Right cardiac atrium (tissue), 5 donors: ENCODE measurements at regions not wholly inside any gene's neighbourhood (a gene's known extent, or its start where the extent isn't known, plus 50 kb on each side); places are given as distances from the start of the nearest gene placed in this dataset.

ENCODE experiments used
- ATAC-seq, 2 donors: fragments of 200-7000 bp; cut with Tn5 transposase; one replicate each; pipeline versions ENCODE4 v1.8.0 to v1.9.1; 2020; ENCODE audit warnings: moderate library complexity in 2 of 2, mild to moderate bottlenecking in 1 of 2
- DNase-seq, 3 donors: peaks; one replicate each; pipeline ENCODE4 v3.0.0-alpha.2; 2020
- H3K27ac ChIP-seq: one replicate; pipeline ENCODE4 v1.5.1; 2013; ENCODE audit warnings: mild to moderate bottlenecking, low read length, control low read depth, moderate library complexity
- H3K27me3 ChIP-seq: one replicate; pipeline ENCODE4 v1.6.1; 2013; ENCODE audit not compliant: control insufficient read depth, insufficient read depth
- H3K4me1 ChIP-seq: one replicate; pipeline ENCODE4 v1.6.1; 2013; ENCODE audit warnings: low read length; ENCODE audit not compliant: control insufficient read depth, insufficient read depth
- H3K4me3 ChIP-seq: one replicate; pipeline ENCODE4 v1.5.1; 2013; ENCODE audit warnings: low read length, control low read depth
- H3K9me3 ChIP-seq: one replicate; pipeline ENCODE4 v1.6.1; 2013; ENCODE audit warnings: low read length; ENCODE audit not compliant: control insufficient read depth
- WGBS: extraction: QIAGEN DNeasy Blood & Tissue Kit; methylation state at CpG from one replicate; pipeline ENCODE4 v1.1.7; 2013; 5-methylcytosine and 5-hydroxymethylcytosine counted together
- intact Hi-C, 4 donors: fragments of 100-400 bp; cut with DNase I; formaldehyde crosslinking; loops; one replicate each; pipeline versions ENCODE4 v1.11.0 to v1.14.0; 2022 to 2023
- donor health status: healthy with polysubstance abuse.
- donor health status: DM: no; HTN: yes; CAD: no.
- donor health status: DM: no; HTN: no; CAD: no.
- donor health status: DM: no; HTN: yes; CAD: no; lungs with severe emphysema.
- donor health status: DM: yes; HTN: yes; CAD: no.

DNA sequence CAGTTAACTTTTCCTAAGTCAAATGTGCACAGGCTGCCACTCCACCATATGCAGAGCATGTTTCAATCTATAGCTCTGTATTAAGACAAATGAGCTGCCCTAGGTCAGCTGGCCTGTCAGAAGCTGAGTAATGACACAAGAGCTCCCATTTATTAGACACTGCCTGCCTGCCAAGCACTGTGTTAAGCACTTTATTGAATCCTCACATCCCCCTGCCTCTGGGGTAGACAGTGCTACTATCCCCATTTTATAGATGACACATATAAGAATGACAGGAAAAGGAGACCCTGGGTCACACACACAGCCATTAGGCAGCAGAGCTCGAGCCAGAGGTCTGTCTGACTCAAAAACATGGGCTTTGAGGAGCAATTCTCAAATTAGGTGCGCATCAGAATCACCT lies 179.8 kb upstream of the PDE1C start:
- ATAC-seq (no peak), DNase-seq (no peak)
- Histone ChIP-seq H3K27me3 (no peaks in the 10 kb centered on the region), H3K4me1 (peaks cover 8% of the 10 kb centered on the region), H3K27ac (no peak overlapping the region), H3K4me3 (no peak overlapping the region), H3K9me3 (no peaks in the 10 kb centered on the region)
- intact Hi-C loops, result no loop called here
- WGBS, result 64% methylated on average over 2 of the region's 2 CpGs

DNA sequence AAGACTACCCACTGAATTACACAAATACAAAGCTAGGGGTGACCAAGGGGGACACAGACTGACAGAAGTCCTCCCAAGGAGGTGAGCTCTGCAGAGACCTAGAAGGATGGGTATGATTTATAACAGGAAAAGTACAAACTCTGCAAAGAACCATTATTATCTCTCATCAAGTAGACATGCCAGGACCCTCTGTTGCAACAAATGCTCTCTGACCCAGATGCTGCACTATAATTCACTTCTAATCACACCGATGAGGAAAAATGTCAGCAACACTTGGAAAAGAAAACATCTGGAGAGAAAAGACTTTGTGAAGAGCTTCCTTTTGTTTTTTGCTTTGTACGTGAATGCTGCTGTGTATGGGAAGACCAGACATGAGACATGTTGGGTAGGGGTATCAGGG lies 178.3 kb upstream of the PDE1C start:
- no peaks in the 10 kb centered on the region for H3K9me3 ChIP-seq
- ATAC-seq, result peak; percentile 51 to 67

DNA sequence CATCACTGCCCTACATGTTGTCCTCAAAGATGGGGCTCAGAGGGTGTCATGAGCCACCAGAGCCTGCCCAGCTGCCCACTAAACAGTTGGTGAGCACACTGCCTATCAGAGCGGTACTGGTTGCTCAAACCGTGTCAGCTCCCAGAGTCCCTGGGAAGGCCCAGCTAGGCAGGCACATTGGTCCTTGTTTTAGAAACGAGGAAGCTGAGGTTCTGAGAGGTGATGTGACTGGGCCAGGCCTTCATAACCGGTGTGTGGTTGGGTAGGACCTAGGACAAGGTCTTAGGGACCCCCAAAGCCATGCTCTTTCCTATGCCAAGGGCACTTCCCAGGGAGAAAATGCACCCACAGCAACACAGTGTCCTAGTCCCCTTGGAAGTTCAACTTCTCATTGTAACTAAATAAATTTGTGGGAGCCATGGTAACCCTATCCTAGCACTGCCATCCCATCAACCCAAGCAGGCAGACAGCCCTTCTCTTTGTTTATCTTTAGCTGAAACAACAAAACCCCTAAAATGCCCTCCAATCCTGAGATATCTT lies 174.7 kb upstream of the PDE1C start:
- H3K4me1 ChIP-seq, result peaks cover 4% of the 10 kb centered on the region
- H3K4me3 ChIP-seq, result no peak overlapping the region
- H3K27ac ChIP-seq, result no peak overlapping the region
- no peaks in the 10 kb centered on the region for H3K27me3 ChIP-seq
- intact Hi-C loops, result no loop called here
- DNase-seq (no peak), ATAC-seq (no peak)
- WGBS, result 74% methylated on average over 4 of the region's 4 CpGs
- H3K9me3 ChIP-seq, result no peaks in the 10 kb centered on the region

More for the DNA sequence above, 178.3 kb upstream of the PDE1C start:
- Histone ChIP-seq H3K27me3 (no peaks in the 10 kb centered on the region), H3K27ac (no peak overlapping the region), H3K4me3 (no peak overlapping the region), H3K4me1 (peaks cover 4% of the 10 kb centered on the region)
- 28% methylated on average over 2 of the region's 2 CpGs for WGBS
- no peak for DNase-seq
- intact Hi-C loops, result no loop called here

DNA sequence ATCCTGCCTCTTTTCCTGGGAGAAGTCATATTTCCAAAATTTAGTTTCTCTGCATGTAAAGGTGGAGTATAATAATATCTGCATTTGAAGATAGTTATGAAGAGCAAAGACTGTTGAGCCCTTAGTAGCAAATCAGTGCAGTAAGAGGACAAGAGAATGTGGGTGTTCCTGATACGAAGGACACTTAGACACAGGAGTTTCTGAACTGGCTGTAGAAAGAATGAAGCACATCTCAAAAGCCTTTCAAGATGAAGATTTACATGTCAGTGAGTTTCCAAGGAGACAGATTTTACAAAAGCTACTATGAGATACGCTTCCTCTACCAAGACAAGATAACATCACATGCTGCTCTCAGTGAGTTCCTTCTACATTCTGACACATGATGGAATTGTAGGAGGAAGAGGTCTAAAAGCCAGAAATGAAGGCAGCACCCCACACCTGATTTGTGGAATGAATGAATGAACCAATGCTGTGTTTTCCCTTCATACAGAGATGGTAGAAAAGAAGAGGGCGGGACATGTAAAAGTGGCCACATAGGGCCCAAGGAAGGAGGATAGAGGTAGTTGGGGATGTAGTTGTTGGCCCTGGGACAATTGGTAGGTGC lies 173.6 kb upstream of the PDE1C start:
- H3K27ac ChIP-seq, result no peak overlapping the region
- H3K4me3 ChIP-seq, result no peak overlapping the region
- peaks cover 3% of the 10 kb centered on the region for H3K4me1 ChIP-seq
- H3K9me3 ChIP-seq, result no peaks in the 10 kb centered on the region
- intact Hi-C loops, result no loop called here
- no peaks in the 10 kb centered on the region for H3K27me3 ChIP-seq
- ATAC-seq (no peak), DNase-seq (no peak)
- 87% methylated on average over 3 of the region's 3 CpGs for WGBS

DNA sequence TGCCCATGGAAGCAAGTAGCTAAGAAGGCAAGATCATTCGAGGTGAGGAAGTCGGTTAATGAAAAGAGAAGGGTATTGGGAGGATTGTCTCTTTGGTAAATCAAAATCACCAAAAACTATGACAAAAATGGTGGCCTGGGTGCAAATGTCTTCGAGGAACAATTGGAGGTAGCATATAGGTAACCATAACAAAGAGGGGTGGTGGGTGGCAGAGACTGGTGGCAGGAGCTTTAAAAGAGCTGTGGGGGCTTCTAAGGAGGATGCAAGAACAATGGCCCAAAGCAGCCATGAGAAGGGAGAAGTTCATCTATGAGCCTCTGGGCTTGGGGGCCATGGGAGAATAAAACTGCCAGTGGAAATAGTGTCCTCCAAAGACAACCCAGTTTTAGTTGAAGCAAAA lies 172.2 kb upstream of the PDE1C start:
- no peaks in the 10 kb centered on the region for H3K9me3 ChIP-seq
- no peaks in the 10 kb centered on the region for H3K27me3 ChIP-seq
- intact Hi-C loops, result no loop called here
- WGBS, result 54% methylated on average over 3 of the region's 3 CpGs
- H3K4me3 ChIP-seq, result no peak overlapping the region
- DNase-seq (no peak), ATAC-seq (no peak)
- H3K27ac ChIP-seq, result no peak overlapping the region
- H3K4me1 ChIP-seq, result peaks cover 3% of the 10 kb centered on the region

DNA sequence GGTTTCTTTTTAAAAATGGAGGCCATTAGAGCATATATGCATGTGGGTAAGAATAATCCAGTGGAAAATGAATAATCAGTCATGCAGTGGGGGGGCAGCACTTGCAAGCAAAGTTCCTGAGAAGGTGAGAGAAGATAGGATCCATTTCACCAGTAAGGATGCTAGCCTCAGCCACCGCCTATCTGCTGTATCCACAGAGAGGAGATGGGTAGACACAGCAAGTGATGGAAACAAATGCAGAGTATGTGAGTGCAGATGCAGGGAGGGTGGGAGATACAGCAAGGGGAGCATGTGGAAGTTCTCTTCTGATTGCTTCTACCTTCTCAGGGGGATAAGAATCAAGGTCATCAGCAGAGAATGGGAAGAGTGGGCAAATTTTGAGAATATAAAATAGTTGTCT lies 171.4 kb upstream of the PDE1C start:
- peaks cover 3% of the 10 kb centered on the region for H3K4me1 ChIP-seq
- WGBS, result 98% methylated on average over 1 of the region's 1 CpG
- no peak for ATAC-seq
- H3K4me3 ChIP-seq, result no peak overlapping the region
- no peak overlapping the region for H3K27ac ChIP-seq
- DNase-seq, result no peak
- intact Hi-C loops, result no loop called here
- no peaks in the 10 kb centered on the region for H3K9me3 ChIP-seq
- H3K27me3 ChIP-seq, result no peaks in the 10 kb centered on the region

DNA sequence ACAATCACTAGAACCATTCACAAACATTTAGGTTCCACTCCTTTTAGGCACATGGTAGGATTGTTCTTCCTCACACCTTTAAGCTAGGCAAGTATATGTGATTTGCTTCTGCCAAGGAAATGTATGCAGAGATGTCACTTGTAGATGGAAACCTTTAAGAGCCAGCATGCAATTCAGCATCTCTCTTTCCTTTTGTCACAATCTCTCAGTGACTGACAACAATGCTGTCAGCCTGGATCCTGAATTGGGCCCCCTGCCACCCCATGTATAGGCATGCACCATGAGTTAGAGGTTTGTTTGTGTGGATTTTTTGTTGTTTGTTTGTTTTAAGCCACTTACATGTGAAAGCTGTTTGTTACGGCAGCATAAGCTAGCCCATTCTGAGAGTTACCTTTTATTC lies 169.6 kb upstream of the PDE1C start:
- DNase-seq, result no peak
- no peaks in the 10 kb centered on the region for H3K9me3 ChIP-seq
- peaks cover 3% of the 10 kb centered on the region for H3K4me1 ChIP-seq
- ATAC-seq, result no peak
- WGBS, result 92% methylated on average over 1 of the region's 1 CpG
- no peak overlapping the region for H3K27ac ChIP-seq
- intact Hi-C loops, result no loop called here
- H3K27me3 ChIP-seq, result no peaks in the 10 kb centered on the region
- no peak overlapping the region for H3K4me3 ChIP-seq

DNA sequence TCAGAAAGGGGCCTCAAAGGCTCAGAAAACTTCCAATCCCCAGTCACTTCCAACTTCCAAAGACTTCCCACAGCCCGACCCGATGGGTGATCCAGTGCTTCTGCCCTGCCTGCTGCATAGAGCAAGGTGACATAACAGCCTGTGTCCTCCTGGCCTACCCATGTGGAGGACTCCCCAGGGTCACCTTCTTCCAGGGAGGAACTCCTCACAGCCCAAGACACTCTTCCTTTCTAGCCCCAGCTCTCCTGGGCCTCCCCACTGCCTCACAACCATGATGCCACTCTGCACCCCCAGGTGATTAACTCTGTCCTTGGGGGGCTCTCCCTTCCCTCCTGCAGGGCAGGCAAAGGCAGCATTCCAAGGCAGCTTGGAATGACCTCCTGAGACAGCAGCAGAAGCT lies 158.4 kb upstream of the PDE1C start:
- WGBS, result 89% methylated on average over 2 of the region's 2 CpGs
- intact Hi-C loops, result no loop called here
- Histone ChIP-seq H3K9me3 (peaks cover 3% of the 10 kb centered on the region), H3K4me3 (no peak overlapping the region), H3K4me1 (no peaks in the 10 kb centered on the region), H3K27me3 (no peaks in the 10 kb centered on the region), H3K27ac (no peak overlapping the region)
- ATAC-seq (no peak), DNase-seq (no peak)

DNA sequence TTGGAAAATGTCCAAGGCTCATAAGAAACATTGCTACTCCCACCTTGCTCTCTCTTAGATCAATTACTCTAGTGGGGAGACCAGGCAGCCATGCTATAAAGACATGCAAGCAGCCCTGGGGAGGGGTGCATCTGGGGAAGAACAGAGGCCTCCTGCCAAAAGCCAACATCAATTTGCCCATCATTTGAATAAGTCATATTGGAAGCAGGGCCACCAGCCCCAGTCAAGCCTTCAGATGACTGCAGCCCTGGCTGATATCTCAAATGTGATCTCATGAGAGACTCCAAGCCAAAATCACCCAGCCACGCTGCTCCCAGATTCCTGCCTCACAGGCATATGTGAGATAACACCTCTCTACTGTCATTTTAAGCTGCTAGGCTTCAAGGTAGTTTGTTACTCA lies 157.5 kb upstream of the PDE1C start:
- WGBS, result 62% methylated on average over 1 of the region's 1 CpG
- DNase-seq (no peak), ATAC-seq (no peak)
- Histone ChIP-seq H3K4me3 (no peak overlapping the region), H3K4me1 (no peaks in the 10 kb centered on the region), H3K27ac (no peak overlapping the region), H3K27me3 (no peaks in the 10 kb centered on the region), H3K9me3 (peaks cover 3% of the 10 kb centered on the region)
- intact Hi-C loops, result no loop called here

DNA sequence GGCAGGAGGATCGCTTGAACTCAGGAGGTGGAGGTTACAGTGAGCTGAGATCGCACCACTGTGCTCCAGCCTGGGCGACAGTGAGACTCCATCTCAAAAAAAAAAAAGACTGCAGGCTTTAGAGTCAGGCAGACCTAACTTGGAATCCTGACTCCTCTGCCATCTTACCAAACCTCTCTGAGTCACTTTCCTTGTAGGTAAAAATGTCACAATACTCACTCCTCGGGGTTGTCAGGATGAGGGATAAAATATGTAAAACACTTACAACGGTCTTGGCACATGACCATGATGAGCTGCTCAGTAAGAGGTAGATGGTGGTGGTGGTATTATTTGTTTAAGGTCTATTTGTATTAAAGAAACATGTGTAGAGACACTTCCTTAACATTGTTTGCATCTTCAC lies 154.1 kb upstream of the PDE1C start:
- H3K27ac ChIP-seq, result no peak overlapping the region
- intact Hi-C loops, result no loop called here
- ATAC-seq, result no peak
- no peaks in the 10 kb centered on the region for H3K4me1 ChIP-seq
- H3K4me3 ChIP-seq, result no peak overlapping the region
- peaks cover 3% of the 10 kb centered on the region for H3K9me3 ChIP-seq
- DNase-seq, result no peak
- no peaks in the 10 kb centered on the region for H3K27me3 ChIP-seq
- WGBS, result 83% methylated on average over 5 of the region's 5 CpGs

DNA sequence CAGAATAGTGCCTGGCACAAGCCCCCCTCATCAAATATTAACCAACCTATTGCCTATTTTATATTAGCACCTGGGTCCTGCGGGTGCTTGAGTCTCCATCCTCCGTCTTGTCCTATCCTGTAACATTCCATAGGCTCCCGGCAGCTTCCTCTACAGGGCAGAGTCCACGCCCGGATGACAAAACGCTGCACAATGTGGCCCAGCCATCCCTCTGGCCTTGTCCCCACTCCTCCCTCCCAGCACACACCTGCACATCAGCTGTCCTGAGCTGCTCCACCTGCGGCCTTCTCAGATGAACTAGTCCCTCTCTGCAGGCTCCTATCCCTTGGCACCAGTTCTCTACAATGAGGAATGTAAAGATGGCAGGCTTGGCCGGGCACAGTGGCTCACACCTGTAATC lies 153.5 kb upstream of the PDE1C start:
- no peaks in the 10 kb centered on the region for H3K27me3 ChIP-seq
- H3K4me1 ChIP-seq, result no peaks in the 10 kb centered on the region
- H3K9me3 ChIP-seq, result peaks cover 3% of the 10 kb centered on the region
- 86% methylated on average over 8 of the region's 8 CpGs for WGBS
- no peak overlapping the region for H3K27ac ChIP-seq
- H3K4me3 ChIP-seq, result no peak overlapping the region
- DNase-seq (no peak), ATAC-seq (no peak)
- intact Hi-C loops, result no loop called here

DNA sequence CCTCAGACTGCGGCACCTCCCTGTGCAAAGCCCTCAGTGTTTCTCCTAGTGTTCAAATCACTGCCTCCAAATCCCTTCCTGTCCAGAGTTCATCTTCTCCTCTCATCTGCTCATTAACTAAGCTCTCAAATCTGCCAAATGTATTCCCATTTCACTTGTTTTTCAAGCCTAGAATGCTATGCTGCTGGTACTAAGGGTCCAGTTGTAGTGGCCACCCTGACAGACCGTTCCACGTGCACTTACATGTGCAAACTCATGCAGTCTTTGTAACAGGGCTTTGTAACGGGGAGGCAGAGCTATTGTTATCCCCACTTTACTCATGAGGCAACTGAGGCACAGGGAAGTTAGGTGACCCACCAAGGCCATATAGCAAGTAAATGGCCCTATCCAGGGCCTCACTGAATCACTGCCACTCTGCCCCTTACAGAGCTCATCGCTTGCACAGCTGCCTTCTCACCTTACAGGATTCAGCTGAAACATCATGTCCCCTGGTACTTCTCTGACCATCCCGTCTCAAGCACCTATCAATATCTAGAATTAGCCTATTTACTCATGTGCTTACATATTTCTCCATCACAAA lies 153.0 kb upstream of the PDE1C start:
- ATAC-seq (no peak), DNase-seq (no peak)
- no peaks in the 10 kb centered on the region for H3K27me3 ChIP-seq
- WGBS, result 89% methylated on average over 6 of the region's 6 CpGs
- H3K27ac ChIP-seq, result no peak overlapping the region
- intact Hi-C loops, result no loop called here
- H3K4me3 ChIP-seq, result no peak overlapping the region
- H3K9me3 ChIP-seq, result peaks cover 3% of the 10 kb centered on the region
- no peaks in the 10 kb centered on the region for H3K4me1 ChIP-seq
